Cerebellar cortex (tissue), 1 donor: ENCODE measurements at regions not wholly inside any gene's neighbourhood (a gene's known extent, or its start where the extent isn't known, plus 50 kb on each side); places are given as distances from the start of the nearest gene placed in this dataset.

ENCODE experiments used
- DNase-seq: peaks from one replicate; pipeline ENCODE4 v3.0.0-alpha.2; 2015; ENCODE audit warnings: low spot score

- no peak for DNase-seq
These were observed 2329.5 kb downstream of the MAT2B start for GRCh38 chr5:165834891-165835290.

- DNase-seq = no peak
These were observed 2330.6 kb downstream of the MAT2B start for GRCh38 chr5:165836046-165836445.

- no peak for DNase-seq
These were observed 2331.9 kb downstream of the MAT2B start for GRCh38 chr5:165837286-165837685.

GRCh38 chr5:165844571-165844970 lies 2339.2 kb downstream of the MAT2B start:
- DNase-seq = no peak

- DNase-seq = no peak
These were observed 2352.7 kb downstream of the MAT2B start for GRCh38 chr5:165858118-165858517.

- DNase-seq = no peak
These were observed 2353.8 kb downstream of the MAT2B start for GRCh38 chr5:165859251-165859650.

GRCh38 chr5:165863239-165863638 lies 2357.8 kb downstream of the MAT2B start:
- DNase-seq = no peak

- DNase-seq = no peak
These were observed 2365.9 kb downstream of the MAT2B start for GRCh38 chr5:165871291-165871690.

- no peak for DNase-seq
These were observed 2369.4 kb downstream of the MAT2B start for GRCh38 chr5:165874851-165875250.

GRCh38 chr5:165876538-165876937 lies 2371.1 kb downstream of the MAT2B start:
- no peak for DNase-seq

GRCh38 chr5:165877475-165877874 lies 2372.1 kb downstream of the MAT2B start:
- no peak for DNase-seq

GRCh38 chr5:165881259-165881658 lies 2375.8 kb downstream of the MAT2B start:
- DNase-seq = peak; percentile 4

- no peak for DNase-seq
These were observed 2376.7 kb downstream of the MAT2B start for GRCh38 chr5:165882099-165882498.

GRCh38 chr5:165885623-165886350 lies 2380.4 kb downstream of the MAT2B start:
- no peak for DNase-seq

GRCh38 chr5:165887147-165887546 lies 2381.7 kb downstream of the MAT2B start:
- DNase-seq = no peak

GRCh38 chr5:165892383-165892782 lies 2387.0 kb downstream of the MAT2B start:
- DNase-seq = no peak

GRCh38 chr5:165894916-165895315 lies 2389.5 kb downstream of the MAT2B start:
- DNase-seq = no peak

- DNase-seq = no peak
These were observed 2387.6 kb upstream of the WWC1 start for GRCh38 chr5:165903835-165904234.

- no peak for DNase-seq
These were observed 2384.6 kb upstream of the WWC1 start for GRCh38 chr5:165906871-165907270.

- DNase-seq = no peak
These were observed 2378.4 kb upstream of the WWC1 start for GRCh38 chr5:165913059-165913458.

- no peak for DNase-seq
These were observed 2377.0 kb upstream of the WWC1 start for GRCh38 chr5:165914456-165914855.

- DNase-seq = no peak
These were observed 2372.2 kb upstream of the WWC1 start for GRCh38 chr5:165919196-165919595.

- DNase-seq = no peak
These were observed 2370.8 kb upstream of the WWC1 start for GRCh38 chr5:165920655-165921054.

- no peak for DNase-seq
These were observed 2362.5 kb upstream of the WWC1 start for GRCh38 chr5:165928971-165929370.
